Lung (tissue), 11 donors: ENCODE measurements at regions not wholly inside any gene's neighbourhood (a gene's known extent, or its start where the extent isn't known, plus 50 kb on each side); places are given as distances from the start of the nearest gene placed in this dataset.

Experiments
- ATAC-seq: fragments of 200-7000 bp; cut with Tn5 transposase; one replicate; pipeline ENCODE4 v1.9.1; 2020; ENCODE audit warnings: moderate number of reproducible peaks; ENCODE audit not compliant: insufficient read depth, low FRiP score
- DNase-seq, 3 donors: peaks; one replicate each; pipeline ENCODE4 v3.0.0-alpha.2; 2013 to 2017
- H3K27ac ChIP-seq, 2 donors: one replicate each; pipeline ENCODE4 v1.5.1; 2013; ENCODE audit warnings: mild to moderate bottlenecking in 2 of 2, moderate library complexity in 2 of 2, control low read depth in 1 of 2, inconsistent platforms in 1 of 2, low read depth in 1 of 2, low read length in 1 of 2
- H3K27me3 ChIP-seq, 3 donors: one replicate each; pipeline ENCODE4 v1.5.1; 2013; ENCODE audit warnings: low read length in 2 of 3; ENCODE audit not compliant: control insufficient read depth in 3 of 3, insufficient read depth in 3 of 3
- H3K36me3 ChIP-seq, 4 donors: one replicate each; pipeline ENCODE4 v1.5.1; 2013; ENCODE audit warnings: low read length in 4 of 4, mild to moderate bottlenecking in 1 of 4, moderate library complexity in 1 of 4; ENCODE audit not compliant: control insufficient read depth in 4 of 4, insufficient read depth in 4 of 4
- H3K4me1 ChIP-seq, 5 donors: one replicate each; pipeline ENCODE4 v1.5.1; 2013; ENCODE audit warnings: low read length in 5 of 5, mild to moderate bottlenecking in 2 of 5, moderate library complexity in 1 of 5; ENCODE audit not compliant: control insufficient read depth in 5 of 5, insufficient read depth in 5 of 5
- H3K4me3 ChIP-seq: one replicate; pipeline ENCODE4 v1.5.1; 2013; ENCODE audit warnings: mild to moderate bottlenecking, control low read depth, moderate library complexity
- H3K9ac ChIP-seq, 2 donors: one replicate each; pipeline ENCODE4 v1.5.1; 2013; ENCODE audit warnings: low read length in 2 of 2, control low read depth in 1 of 2; ENCODE audit not compliant: insufficient read depth in 1 of 2
- H3K9me3 ChIP-seq, 4 donors: one replicate each; pipeline ENCODE4 v1.5.1; 2013; ENCODE audit warnings: low read length in 3 of 4, mild to moderate bottlenecking in 1 of 4, moderate library complexity in 1 of 4; ENCODE audit not compliant: control insufficient read depth in 4 of 4, insufficient read depth in 3 of 4
- WGBS, 2 donors: extraction: QIAGEN DNeasy Blood & Tissue Kit; methylation state at CpG; one replicate each; pipeline ENCODE4 v1.1.7; 2013; 5-methylcytosine and 5-hydroxymethylcytosine counted together
- TF ChIP-seq, protein P1 (sequence below): IDR thresholded peaks from 2 replicates; pipeline ENCODE4 v1.5.1; 2012; ENCODE audit warnings: mild to moderate bottlenecking; ENCODE audit errors: control extremely low read depth, extremely low read depth
- donor health status: control.
- donor health status: control.
- donor health status: Bipolar disorder and iron deficiency.
- donor health status: healthy.
- donor health status: DM: yes; HTN: yes; CAD: no.

GRCh38 chr5:58232130-58232529, 227.8 kb downstream of the PLK2 start:
- DNase-seq (no peak), ATAC-seq (no peak)
- H3K27ac ChIP-seq, result no peak overlapping the region
- H3K4me3 ChIP-seq, result no peak overlapping the region
- H3K27me3 ChIP-seq, result no peaks in the 10 kb centered on the region
- WGBS, 2 donors, result 93 to 94% methylated on average over 5 of the region's 5 CpGs
- no peaks in the 10 kb centered on the region for H3K36me3 ChIP-seq
- TF ChIP-seq, protein P1, sequence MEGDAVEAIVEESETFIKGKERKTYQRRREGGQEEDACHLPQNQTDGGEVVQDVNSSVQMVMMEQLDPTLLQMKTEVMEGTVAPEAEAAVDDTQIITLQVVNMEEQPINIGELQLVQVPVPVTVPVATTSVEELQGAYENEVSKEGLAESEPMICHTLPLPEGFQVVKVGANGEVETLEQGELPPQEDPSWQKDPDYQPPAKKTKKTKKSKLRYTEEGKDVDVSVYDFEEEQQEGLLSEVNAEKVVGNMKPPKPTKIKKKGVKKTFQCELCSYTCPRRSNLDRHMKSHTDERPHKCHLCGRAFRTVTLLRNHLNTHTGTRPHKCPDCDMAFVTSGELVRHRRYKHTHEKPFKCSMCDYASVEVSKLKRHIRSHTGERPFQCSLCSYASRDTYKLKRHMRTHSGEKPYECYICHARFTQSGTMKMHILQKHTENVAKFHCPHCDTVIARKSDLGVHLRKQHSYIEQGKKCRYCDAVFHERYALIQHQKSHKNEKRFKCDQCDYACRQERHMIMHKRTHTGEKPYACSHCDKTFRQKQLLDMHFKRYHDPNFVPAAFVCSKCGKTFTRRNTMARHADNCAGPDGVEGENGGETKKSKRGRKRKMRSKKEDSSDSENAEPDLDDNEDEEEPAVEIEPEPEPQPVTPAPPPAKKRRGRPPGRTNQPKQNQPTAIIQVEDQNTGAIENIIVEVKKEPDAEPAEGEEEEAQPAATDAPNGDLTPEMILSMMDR, result no peak
- peaks cover 0 to 7% (median 0%) of the 10 kb centered on the region in 5 donors for H3K4me1 ChIP-seq
- no peak overlapping the region for H3K9ac ChIP-seq
- H3K9me3 ChIP-seq, result no peaks in the 10 kb centered on the region

- Histone ChIP-seq H3K27ac (no peak overlapping the region), H3K27me3 (no peaks in the 10 kb centered on the region), H3K9ac (no peak overlapping the region), H3K9me3 (no peaks in the 10 kb centered on the region), H3K4me3 (no peak overlapping the region), H3K4me1 (peaks cover 0 to 7% (median 0%) of the 10 kb centered on the region in 5 donors), H3K36me3 (no peaks in the 10 kb centered on the region)
- DNase-seq (no peak), ATAC-seq (no peak)
- TF ChIP-seq, protein P1, result no peak
- 54 to 60% methylated on average over 1 of the region's 1 CpG for WGBS, 2 donors
Measured at GRCh38 chr5:58231041-58231440, 228.8 kb downstream of the PLK2 start.

GRCh38 chr5:58228896-58229295, 231.0 kb downstream of the PLK2 start:
- H3K4me3 ChIP-seq, result no peak overlapping the region
- DNase-seq (no peak), ATAC-seq (no peak)
- no peaks in the 10 kb centered on the region for H3K27me3 ChIP-seq
- no peaks in the 10 kb centered on the region for H3K36me3 ChIP-seq
- peaks cover 0 to 5% (median 0%) of the 10 kb centered on the region in 5 donors for H3K4me1 ChIP-seq
- no peaks in the 10 kb centered on the region for H3K9me3 ChIP-seq
- TF ChIP-seq, protein P1, result no peak
- H3K9ac ChIP-seq, result no peak overlapping the region
- no peak overlapping the region for H3K27ac ChIP-seq
- WGBS, 2 donors, result 85 to 88% methylated on average over 5 of the region's 5 CpGs

DNA sequence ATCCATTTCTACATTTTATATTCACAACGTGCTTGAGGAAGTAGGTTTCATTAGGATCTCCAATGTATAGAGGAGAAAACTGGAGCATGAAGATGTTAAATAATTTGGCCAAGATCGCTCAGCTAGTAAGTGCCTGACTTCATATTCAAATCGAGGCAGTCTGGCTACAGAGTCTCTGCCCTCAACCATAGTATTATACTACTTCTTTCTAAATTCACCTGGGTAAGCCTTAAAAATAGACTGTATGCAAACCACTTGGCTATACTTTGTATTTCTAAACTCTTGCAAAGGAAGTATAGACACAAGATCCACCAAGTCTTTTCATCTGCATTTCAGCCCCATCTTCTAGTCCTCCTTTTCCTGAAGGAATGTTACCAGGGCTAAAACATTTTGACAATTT, 232.0 kb downstream of the PLK2 start:
- H3K27ac ChIP-seq, result no peak overlapping the region
- no peaks in the 10 kb centered on the region for H3K27me3 ChIP-seq
- no peaks in the 10 kb centered on the region for H3K9me3 ChIP-seq
- H3K36me3 ChIP-seq, result no peaks in the 10 kb centered on the region
- DNase-seq (no peak), ATAC-seq (no peak)
- 86 to 87% methylated on average over 3 of the region's 3 CpGs for WGBS, 2 donors
- TF ChIP-seq, protein P1, result no peak
- no peak overlapping the region for H3K4me3 ChIP-seq
- no peak overlapping the region for H3K9ac ChIP-seq
- peaks cover 0 to 5% (median 0%) of the 10 kb centered on the region in 5 donors for H3K4me1 ChIP-seq
